ENCODE measurements at regions not wholly inside any gene's neighbourhood (a gene's known extent, or its start where the extent isn't known, plus 50 kb on each side); places are given as distances from the start of the nearest gene placed in this dataset.

GRCh38 chr14:97457575-97458085, 660.4 kb downstream of the VRK1 start:
- DNase-seq = peak; percentile 1

- no peak for DNase-seq
Observed at GRCh38 chr14:97458255-97458654, 661.1 kb downstream of the VRK1 start.

DNA sequence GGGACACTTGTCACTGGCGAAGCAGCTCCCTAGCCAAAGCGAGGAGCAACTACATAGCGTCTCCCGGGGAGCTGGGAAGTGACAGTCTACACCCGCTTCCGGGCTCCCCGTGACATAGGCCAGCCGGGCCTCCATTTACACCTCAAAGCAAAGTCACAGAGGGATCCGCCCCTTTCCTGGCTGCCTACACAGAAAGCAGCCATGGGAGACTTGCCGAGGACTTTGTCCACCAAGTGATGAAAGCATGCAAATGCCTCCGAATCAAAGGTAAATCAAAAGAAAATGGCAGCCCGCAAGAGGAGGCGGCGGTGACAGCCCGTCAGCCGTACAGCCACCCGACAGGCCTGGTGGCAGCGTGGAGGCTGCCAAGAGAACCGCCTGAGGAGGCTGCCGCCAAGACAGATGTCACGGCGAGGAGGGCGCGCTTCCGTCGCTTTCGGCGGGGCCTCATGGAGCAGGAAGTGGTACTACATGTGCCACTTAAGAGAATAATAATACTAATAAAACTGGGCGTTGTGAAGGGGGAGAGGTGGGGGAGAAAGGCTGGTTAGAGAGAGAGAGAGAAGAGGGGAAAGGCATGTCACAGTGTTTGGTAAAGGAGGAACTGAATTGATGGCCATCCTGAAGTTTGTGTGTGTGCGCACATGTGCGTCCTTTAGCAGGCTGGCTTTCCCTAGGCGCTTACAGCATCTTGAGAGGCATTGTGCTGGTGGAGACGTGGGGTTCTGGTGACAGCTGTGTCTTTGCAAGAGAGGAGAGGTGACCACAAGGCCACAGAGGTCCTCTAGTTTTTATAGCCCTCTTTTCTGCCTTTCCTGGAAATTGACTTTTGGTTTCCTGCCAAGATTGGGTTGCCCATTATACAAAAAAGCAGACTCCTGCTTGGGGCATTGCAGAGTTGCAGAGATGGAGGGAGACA, 661.7 kb downstream of the VRK1 start:
- DNase-seq = no peak

DNA sequence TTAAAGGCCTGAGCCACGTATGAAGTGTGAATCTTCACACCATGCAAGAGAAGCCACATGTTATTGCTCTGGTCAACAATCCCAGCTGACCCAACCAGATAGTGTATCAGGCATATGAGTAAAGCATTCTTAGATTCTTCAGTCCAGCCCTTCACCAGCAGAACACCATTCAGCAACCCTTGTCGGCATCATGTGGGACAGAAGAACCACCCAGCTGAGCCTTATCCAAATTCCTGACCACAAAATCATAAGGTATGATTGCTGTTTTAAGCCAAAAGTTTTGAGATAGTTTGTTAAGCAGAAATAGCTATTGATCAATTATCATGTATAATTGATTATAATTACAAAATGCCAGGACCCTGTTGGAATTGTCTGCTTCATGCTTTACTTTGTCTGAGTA, 664.9 kb downstream of the VRK1 start:
- DNase-seq = no peak

DNA sequence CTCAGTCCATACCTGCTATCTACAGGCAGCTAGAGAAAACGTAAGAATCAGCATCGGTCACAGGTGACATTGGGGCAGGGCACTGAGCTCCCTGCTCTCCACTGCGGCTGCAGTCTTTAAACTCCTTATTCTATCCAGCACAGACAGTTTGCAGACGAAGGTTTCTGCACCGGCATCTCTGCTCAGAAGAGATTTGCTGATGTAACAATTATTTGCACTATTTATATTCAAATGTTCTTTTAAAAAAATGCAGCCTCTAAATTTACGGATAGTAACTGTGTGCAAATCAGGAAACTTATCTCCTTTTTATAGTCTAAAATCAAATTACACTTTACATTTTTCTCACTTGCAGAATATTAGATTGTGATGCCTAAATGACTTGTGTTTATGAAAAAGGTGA, 671.0 kb downstream of the VRK1 start:
- no peak for DNase-seq

DNA sequence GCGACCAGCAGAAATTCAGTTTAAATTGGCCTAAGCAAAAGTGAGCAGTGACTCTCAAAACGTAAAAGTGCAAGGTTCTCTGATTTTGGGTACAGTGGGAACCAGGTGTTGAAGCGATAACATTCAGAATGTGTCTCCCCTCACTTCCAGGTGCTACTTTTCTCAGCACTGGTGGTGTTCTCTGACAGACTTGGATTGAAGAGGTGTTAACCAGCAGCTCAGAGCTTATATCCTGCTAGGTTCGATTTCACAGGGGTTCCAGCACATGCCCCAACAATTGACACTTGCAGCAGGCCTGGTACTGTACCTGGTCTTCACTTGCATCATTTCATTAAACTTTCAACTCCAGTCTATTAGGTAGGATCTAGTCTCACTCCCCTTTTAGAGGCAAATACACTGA, 680.2 kb downstream of the VRK1 start:
- no peak for DNase-seq

DNA sequence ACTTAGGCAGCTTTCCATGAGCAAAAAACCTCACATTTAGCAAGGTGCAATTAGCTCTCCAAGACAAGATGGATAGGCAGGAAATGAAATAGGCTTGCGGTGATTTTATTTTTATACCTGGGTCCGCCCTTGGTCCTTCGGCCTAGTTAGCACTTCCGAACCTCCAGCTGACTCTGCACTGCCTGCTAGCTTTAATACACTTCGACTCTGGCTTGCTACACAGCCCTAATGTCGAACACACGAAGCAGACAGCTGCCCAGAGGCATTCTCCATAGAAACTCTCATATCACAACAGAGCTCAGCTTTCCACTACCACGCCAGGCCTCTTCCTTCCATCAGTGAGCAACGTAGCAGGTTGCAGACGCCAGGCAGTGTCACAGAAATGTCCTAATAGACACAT, 688.0 kb downstream of the VRK1 start:
- DNase-seq = no peak

- no peak for DNase-seq
Observed at GRCh38 chr14:97486601-97487120, 689.5 kb downstream of the VRK1 start.

GRCh38 chr14:97489750-97490149, 692.6 kb downstream of the VRK1 start:
- DNase-seq = no peak

DNA sequence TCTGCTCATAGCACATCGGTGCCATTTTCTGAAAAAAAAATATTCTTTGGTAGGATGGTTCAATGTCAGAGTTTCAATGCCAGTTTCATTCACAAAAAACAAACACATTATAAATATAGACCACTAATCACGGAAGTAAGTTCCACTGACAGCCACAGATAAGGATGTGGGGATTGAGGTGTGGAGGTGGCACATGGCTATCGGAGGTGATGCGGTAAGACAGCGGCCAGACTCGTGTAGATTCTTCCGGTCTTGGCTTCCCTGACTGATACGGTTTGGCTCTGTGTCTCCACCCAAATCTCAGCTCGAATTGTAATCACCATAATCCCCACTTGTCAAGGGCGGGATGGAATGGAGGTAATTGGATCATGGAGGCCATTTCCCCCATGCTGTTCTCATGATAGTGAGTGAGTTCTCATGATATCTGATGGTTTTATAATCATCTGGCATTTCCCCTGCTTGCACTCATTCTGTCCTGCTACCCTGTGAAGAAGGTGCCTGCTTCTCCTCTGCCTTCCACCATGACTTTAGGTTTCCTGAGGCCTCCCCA, 693.4 kb downstream of the VRK1 start:
- DNase-seq = no peak

GRCh38 chr14:97491697-97492096, 694.5 kb downstream of the VRK1 start:
- DNase-seq = no peak

GRCh38 chr14:97499790-97500481, 702.8 kb downstream of the VRK1 start:
- no peak for DNase-seq

DNA sequence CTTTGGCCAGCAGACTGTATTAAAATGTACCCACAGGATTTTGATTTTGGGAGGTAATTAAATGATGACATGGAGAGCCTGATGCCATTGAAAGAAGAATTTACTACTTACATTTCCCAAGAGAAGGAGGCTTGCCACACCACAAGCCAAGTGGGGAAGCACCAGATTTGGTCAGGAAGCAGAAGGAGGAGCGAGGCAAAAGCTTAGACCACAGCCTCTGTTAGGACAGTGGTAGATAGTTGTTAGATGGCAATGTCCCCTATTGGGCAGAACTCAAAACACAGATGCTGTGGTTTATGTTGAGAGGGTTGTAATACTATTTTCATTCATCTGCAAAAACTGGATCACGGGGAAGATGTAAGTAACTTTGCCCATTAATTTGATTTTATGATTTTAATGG, 709.4 kb downstream of the VRK1 start:
- DNase-seq = no peak

- DNase-seq = no peak
Observed at GRCh38 chr14:97513891-97514290, 716.7 kb downstream of the VRK1 start.

DNA sequence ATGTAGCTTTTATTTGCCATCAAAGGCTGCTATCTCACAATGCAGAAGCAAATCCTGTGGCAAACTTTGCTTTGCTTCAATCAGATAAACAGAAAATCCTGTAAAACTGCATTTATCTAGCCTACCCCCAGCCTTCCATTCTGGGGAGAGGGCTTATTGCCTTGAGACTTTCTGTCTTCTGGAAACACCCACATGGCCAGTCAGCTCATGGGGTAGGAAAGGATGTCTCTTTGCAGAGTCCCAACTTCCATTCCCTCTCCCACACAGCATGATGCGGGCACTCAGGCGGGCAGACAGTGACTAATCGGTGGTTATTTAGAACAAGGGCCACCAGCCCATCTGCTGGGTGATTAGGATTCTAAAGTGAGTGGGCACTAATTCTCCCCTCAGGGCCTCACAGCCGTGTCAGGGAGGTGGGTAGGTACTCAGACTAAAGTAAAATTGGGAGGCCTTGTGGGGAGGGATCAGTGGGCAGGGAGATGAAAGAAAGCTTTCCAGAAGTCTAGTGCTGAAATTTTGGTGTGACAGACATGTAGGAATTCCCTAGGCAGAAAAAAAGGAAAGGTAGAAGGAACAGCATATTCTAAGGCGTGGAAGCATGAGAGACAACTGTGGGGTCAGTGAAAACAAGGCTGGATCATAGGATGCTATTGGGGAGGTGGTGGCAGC, 720.5 kb downstream of the VRK1 start:
- no peak for DNase-seq

GRCh38 chr14:97523936-97524335, 726.8 kb downstream of the VRK1 start:
- DNase-seq = no peak

DNA sequence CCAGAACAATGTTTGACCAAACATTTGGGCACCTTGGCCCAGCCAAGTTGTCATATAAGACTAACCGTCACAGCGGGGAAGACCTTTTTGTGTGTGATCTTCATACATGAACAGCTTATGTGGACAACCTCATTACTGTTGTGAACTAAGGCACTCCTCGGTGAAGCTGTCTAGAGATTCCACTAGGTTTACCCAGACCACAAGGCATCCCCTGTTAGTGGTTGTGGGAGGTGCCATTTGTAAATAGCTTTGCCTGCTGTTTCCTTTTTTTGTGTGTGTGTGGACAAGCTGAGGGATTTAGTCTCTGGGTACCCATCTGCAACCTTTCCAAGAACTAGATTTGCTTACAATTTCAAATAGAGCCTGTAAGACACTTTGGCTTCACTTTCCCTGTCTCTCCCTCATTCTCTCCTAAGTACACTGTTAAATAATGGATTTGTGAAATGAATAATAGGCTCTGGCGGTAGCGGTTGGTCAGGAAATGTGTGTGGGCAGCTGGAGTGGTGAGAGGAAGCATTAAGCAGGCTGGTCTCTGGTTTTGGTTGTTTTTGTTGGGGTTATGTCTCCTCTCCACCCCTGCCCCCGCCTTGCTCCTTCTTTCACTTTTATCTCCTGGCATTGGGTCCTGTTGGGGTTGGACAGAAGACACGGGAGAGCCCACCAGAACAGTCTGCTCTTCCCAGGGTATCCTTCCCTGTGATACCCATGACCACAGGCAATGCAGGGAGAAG, 727.6 kb downstream of the VRK1 start:
- no peak for DNase-seq

DNA sequence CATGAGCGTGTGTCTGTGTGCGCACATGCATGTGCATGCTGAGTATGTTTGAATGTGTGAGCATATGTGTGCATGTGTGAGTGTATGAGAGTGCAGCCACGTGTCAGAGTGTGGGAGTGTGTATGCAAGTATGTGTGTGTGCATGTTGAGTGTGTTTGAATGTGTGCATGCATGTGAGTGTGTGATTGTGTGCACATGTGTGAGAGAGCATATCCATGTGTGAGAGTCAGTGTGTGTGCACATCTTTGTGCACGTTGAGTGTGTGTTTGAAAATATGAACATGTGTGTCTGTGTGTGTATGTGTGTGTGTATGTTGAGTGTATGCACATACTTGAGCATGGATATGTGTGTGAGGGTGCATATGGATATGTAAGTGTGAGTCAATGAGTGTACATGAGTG, 730.8 kb downstream of the VRK1 start:
- no peak for DNase-seq

- no peak for DNase-seq
Observed at GRCh38 chr14:97532052-97532451, 734.9 kb downstream of the VRK1 start.

GRCh38 chr14:97536421-97536820, 739.2 kb downstream of the VRK1 start:
- no peak for DNase-seq

- no peak for DNase-seq
Observed at GRCh38 chr14:97538749-97539410, 741.7 kb downstream of the VRK1 start.

DNA sequence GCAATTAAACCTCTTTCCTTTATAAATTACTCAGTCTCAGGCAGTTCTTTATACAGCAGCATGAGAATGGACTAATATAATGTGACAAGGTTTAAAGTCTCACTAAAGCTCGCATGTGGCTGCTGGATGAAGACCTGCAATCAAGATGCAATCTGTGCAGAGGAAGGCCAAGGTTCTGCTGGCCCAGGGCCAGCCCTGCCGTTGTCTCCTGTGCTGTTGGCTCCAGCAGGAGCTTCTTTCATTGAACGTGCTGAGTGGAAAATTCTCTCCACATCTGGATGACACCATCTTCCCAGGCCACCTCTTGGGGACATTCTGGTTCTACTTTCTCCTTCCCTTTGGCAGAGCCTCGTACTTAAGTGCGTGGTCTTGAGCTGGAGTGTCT, 742.2 kb downstream of the VRK1 start:
- no peak for DNase-seq

All from fibroblast of upper back skin (primary cell).